Muscle of arm (tissue), 1 donor: ENCODE measurements at regions not wholly inside any gene's neighbourhood (a gene's known extent, or its start where the extent isn't known, plus 50 kb on each side); places are given as distances from the start of the nearest gene placed in this dataset.

Experiments used
- DNase-seq: peaks from one replicate; pipeline ENCODE4 v3.0.0-alpha.2; 2013

- peak; percentile 38 for DNase-seq
Observed at GRCh38 chr3:148379763-148380382, 317.8 kb upstream of the AGTR1 start.

DNA sequence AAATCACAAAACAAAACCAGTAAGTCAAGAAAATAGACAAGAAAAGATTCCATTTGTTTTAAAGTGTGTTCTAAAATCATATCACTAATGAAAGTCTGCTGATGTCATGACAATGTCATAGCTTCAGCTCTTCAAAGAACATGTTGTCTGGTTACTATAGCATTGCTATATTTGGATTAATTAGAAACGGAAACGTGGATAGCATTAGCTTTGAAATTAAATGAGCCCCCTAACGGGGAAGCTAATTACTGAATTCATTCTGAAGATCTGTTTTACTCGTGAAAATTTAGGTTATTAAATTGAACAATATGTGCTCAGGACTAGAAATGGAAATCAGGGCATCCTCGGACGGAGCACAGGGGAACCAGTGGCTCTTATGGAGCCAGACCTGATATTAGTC is 316.7 kb upstream of the AGTR1 start:
- no peak for DNase-seq

GRCh38 chr3:148389916-148390315 is 307.8 kb upstream of the AGTR1 start:
- DNase-seq: no peak

DNA sequence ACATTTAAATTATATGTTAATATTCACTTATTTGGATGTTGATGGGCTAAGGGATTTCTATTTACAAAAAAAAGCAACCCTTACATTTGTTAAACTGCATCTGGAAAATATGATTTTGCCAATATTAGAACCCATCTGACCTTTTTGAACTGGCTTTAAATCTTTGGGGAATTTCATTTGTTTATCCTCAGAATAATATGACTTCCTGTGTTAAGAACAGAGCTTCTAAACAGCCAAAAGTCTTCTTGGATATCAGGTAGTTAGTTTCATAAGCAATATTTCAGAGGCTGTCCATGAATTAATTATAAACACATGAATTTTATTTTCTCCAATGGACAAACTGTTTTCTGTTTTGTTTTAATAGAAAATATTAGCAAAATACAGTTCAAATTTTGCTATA is 301.9 kb upstream of the AGTR1 start:
- no peak for DNase-seq

DNA sequence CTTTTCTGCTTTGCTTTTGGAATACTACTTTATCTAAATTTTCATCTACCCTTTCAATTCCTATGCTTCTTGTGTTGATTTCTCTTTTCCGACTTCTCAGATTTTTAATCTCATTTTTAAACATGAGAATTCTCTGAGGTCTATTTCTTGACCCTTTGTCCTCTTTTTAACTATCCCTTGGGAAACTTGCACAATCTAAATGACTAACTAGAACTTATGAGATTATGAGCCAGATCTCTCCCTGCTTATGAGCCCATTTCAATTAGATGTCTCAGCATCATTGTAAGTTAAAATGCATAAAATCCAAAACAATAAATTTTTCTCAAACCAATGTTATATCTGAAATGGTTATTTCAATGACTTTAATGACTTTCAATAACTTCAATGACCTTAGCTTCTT is 296.9 kb upstream of the AGTR1 start:
- DNase-seq: no peak

DNA sequence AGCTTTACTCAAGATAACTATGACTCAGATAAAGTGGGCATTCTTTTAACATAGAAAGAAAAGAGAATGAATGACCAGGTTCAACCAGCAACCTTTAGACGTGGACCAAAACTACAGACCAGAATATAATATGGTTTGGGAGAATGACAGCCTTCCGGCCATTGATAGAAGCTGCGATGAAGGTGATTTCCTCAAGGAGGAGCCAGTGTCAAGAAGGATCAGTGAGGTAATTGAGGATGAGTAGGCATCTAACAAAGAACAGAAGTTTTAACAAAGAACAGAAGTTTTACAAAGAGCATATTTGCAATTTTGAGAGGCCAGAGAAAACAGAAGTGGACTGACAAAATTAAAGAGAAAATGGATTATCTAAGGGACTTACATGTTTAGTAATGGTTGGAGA is 289.0 kb upstream of the AGTR1 start:
- DNase-seq: no peak

DNA sequence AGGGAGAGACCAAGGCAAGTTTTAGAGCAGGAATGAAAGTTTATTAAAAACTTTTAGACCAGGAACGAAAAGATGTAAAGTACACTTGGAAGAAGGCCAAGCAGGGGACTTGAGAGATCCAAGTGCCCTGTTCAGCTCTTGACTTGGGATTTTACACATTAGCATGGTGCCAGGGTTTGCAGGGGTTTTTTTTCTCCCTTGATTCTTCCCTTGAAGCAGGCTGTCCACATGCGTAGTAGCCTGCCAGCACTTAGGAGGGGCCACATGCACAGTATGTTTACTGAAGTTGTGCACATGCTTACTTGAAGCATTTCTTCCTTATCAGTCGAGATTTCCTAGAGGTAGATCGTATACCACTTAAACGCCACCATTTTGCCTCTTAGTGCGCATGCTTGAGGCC is 277.5 kb upstream of the AGTR1 start:
- no peak for DNase-seq

DNA sequence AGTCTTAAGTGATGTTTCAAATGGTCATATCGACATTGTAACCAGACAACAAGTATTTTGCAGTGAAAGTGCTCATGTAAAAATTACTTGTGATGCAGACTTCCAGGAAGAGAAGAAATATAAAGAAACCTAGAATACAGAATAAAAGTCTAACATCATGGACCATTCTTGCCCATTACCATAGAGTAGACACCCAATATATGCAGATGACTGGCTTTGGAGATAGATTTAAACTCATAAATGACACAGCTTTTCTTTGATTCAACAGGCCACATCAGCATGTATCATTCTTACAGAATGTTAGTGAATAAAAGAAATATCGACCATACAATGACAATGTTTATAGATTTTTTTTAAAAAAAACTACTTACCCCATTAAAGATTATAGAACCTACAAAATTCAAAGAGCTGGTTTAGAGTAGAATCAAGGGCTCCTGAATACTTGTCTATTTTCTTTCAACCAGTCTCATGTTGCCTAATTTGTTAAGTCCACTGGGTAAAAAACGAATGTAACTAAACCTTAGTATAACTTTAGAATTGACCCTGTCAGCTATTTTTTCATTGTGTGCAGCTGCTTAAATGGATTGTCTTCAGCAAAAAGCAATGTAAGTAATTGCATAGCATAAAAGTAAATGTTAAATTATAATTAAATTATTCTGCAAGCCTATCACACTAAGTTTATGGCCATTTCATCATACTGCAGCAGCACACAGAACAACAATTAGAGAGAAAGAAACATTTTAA is 268.7 kb upstream of the AGTR1 start:
- DNase-seq: no peak

DNA sequence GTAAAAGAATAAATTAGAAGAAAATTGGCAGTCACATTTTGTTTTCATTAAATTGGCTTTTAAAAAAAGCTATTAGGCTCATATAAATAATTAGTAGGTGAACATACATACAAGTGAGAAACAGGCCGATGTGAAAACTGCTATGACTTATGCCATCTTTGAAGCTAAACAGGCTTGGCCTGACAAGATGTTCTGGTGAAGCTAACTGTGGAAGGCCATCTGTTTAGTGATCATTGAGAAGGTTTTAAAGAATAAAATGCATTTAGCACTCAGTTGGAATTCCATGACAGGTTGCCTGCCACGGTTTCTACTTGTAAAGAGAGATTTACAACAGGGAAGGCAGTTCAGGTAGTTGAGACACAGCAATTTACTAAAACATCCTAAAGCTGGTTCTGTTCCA is 264.0 kb upstream of the AGTR1 start:
- DNase-seq: no peak

DNA sequence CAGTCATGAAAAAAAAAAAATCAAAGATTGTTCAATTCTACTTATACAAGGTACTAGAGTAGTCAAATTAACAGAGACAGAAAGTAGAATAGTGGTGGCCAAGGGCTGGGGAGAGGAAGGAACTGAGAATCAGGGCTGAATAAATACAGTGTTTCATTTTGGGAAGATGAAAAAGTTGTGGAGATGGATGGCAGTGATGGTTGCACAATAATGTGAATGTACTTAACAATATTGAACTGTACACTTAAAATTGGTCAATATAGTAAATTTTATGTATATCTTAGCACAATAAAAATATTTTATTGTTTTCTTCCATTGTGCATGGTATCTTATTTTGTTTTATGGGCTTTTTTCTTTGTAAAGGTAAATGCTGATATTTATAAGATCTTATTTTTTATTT is 262.2 kb upstream of the AGTR1 start:
- no peak for DNase-seq

GRCh38 chr3:148439254-148439822 is 258.4 kb upstream of the AGTR1 start:
- no peak for DNase-seq

- no peak for DNase-seq
Observed at GRCh38 chr3:148441191-148441590, 256.5 kb upstream of the AGTR1 start.

DNA sequence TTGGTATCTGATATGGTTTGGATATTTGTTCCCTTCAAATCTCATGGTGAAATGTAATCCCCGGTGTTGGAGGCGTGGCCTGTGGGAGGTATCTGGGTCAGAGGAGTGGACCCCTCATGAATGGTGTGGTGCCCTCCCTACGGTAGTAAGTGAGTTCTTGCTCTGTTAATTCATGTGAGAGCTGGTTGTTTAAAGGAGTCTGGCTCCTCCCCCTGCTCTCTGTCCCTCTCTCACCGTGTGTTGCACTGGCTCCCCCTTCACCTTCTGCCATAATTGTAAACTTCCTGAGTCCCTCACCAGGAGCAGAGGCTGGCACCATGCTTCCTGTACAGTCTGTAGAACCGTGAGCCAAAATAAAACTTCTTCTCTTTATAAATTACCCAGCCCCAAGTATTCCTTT is 246.9 kb upstream of the AGTR1 start:
- no peak for DNase-seq

DNA sequence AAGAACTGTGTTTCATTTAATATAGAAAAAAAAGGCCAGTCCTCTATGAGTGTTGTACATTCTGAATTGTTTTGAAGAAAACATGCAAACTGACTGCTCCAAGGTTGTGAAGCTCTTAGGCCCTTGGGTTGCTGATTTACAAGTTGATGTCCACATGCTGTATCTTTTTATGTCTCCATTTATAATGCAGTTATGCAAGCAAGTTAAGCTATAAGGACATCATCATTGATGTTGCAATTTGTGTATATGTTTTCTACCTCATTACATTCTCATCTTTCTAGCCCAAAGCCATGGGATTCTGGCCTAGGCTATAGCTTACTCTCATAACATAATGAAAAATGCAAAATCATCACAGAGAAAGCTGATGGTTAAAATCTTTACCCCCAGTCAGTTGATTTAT is 245.7 kb upstream of the AGTR1 start:
- no peak for DNase-seq

GRCh38 chr3:148453781-148454191 is 243.9 kb upstream of the AGTR1 start:
- no peak for DNase-seq

DNA sequence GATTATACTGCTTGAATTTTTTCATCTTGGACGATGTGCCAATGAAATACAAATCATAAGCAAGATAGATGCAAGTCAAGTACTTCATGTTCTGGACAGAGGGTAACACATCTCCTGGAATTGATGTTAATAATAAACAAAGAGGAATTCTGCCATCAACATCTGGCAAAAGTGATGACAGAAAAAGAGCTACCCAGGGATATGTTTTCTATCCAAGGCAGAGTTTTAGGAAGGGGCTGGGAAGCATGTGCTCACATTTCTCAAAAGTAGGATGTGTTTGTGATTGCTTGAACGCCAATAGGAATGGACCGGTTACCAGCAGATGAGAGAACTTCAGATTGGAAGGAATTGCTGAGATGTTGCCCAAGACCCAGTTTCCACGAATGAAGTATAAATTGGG is 242.6 kb upstream of the AGTR1 start:
- DNase-seq: peak; percentile 74

- peak; percentile 40 for DNase-seq
Observed at GRCh38 chr3:148457886-148458285, 239.8 kb upstream of the AGTR1 start.

DNA sequence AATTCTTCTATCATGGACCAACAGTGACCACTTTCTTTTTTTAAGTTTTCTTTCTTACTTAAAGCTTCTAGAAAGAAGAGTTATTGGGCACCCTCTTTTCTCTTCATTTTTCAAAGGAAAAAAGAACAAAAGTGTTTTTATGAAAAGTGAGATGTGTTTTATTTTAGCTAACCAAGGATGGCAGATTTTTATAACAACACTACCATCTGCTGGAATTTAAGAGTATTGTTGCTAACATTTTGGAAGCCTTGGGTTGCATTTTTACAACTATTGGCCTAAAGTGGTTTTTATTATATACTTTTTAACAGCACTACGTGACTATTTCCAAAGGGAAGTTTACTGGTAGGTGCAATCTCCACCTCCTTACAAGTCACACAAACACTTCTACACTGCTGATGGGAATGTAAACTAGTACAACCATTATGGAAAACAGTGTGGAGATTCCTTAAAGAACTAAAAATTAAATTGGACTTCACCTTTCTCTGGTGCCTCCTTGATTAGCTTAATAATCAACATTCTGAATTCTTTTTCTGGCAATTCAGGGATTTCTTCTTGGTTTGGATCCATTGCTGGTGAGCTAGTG is 237.7 kb upstream of the AGTR1 start:
- no peak for DNase-seq

DNA sequence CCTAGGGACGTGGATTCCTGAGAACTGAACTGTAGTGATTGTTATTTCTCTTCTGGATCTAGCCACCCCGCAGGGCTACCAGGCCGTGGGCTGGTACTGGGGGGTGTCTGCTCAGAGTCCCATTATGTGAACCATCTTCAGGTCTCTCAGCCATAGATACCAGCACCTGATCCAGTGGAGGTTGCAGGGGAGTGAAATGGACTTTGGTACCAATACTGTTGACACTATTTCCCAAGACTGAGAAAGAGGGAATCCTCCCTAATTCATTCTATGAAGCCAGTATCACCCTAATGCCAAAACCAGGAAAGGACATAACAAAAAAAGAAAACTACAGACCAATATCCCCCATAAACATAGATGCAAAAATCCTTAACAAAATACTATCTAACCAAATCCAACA is 237.0 kb upstream of the AGTR1 start:
- no peak for DNase-seq

DNA sequence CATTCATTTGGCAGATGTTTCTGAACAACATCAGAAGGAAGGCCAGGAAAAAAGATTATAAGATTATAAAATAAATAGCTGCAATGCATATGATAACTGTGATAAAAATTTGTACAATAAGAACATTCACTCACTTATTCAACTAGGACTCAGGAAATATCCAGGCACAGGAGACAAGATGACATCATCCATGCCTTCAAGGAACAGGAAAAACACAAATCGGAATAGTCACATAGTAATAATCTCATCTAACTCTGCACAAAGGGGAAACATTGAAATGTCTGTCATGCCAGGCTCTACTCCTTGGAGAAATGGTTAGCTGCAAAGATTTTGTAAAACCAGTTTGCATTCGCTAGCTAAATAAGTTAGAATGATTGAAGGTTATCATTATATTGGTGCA is 233.5 kb upstream of the AGTR1 start:
- DNase-seq: no peak

DNA sequence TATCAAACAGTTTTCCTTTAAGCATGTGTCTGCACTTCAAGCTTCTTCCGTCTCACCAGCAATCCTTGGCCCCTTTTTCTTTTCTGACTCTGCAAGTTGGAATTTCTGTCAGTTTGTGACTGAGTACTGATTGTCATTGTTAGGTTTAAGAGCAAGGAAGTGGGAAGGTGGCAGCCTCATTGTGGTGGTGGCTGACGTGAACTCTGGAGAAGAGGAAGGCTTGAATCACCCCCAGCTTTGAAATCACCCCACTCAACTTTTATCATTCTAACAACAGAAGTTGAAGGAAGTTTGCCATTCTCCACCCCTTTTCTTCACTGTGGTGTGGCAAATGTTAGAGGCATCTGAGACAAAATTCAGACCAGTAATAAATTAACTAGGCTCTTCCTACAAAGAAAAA is 231.6 kb upstream of the AGTR1 start:
- DNase-seq: no peak

GRCh38 chr3:148466980-148467740 is 230.5 kb upstream of the AGTR1 start:
- no peak for DNase-seq
